ENCODE measurements at regions not wholly inside any gene's neighbourhood (a gene's known extent, or its start where the extent isn't known, plus 50 kb on each side); places are given as distances from the start of the nearest gene placed in this dataset.
A peak's percentile ranks its signal among the peaks of the same experiment; 100 is the strongest.
"Not testable (repeated sequence)": the region's sequence is repeated elsewhere in the genome, so short reads cannot be mapped to it uniquely, and the experiment has no call there.

DNA sequence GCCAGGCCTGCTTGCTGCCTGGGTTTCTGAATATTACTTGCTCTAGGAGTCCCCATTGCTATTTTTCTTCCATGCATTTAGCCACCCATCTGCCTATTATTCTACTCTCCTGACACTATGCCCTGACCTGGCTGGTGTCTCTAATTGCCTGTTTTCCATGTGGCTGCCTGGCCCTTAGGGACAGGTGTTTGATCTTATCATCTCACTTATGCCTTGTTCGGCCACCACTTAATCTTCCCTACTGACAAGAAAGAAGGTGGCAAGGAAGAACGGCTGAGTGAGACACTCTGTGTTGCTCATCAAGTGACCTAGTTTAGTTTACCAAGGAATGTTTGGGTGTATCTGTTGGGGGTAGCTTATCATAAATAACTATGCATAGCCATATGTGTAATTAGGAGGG lies 50.4 kb upstream of the RAPH1 start:
- DNase-seq: no peak

DNA sequence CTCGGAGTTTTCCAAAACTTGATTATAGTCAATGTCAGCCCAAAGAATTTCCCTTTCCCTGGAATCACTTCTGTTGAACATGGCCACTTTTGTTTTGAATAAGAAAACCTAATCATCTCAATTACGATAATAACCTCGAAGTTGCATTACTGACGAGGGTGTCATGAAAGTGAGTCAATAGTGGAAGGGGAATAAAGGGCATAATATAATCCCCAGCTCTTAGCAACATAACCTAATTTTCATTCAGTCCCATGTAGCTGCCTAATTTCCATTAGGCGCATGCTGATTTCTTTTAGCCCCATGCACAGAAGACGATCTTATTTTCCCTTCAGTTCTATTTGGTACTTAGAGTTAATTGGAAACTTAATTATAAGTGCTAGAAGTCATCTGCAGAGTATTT lies 51.1 kb upstream of the RAPH1 start:
- DNase-seq: no peak

DNA sequence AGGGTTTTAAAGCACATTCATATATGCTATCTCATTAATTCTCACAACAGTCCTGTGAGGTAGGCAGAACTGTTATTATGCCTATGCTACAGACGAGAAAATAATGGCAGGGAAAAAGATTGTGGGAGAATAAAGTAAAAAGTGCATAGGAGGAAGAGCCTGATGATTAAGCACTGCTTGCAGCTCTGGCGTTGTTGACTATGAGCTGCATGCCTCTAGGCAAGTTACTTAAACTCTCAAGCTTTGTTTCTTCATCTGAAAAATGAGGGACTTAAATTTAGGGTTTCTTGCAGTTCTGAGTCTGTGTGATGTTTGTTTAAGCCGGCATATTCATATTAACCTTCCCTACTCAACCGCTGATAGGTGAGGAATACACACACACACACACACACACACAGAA lies 51.6 kb upstream of the RAPH1 start:
- no peak for DNase-seq

DNA sequence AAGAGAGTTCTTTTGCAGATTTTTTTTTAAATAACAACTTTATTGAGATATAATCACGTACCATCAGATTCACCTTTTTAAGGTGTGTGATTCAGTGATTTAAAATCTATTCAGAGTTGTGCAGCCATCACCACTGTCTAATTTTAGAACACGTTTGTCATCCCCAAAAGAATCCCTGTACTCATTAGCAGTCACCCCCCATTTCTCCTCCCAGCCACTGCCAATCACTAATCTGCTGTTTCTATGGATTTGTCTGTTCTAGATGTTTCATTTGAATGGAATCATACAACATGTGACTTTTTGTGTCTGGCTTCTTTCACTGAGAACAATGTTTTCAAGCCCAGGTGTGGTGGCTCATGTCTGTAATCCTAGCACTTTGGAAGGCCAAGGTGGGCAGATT lies 55.4 kb upstream of the RAPH1 start:
- DNase-seq: no peak

DNA sequence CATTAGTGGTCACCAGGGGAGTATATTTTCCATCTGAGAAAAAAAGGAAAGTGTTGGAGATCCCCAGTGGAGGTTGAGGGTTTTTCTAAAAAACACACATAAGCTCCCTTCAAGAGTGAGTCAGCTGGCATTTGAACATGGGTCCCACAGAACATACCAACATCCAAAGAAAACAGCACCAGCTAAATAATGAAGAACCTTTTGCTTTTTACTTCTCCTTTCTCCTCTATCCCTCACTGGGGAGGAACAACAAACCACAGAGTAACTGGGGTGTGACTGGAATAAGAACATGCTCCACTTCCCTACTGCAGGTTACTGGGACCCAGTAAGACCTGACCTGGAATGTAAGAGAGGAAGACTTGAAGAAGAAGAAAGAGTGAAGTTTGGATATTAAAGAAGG lies 56.5 kb upstream of the RAPH1 start:
- no peak for DNase-seq

DNA sequence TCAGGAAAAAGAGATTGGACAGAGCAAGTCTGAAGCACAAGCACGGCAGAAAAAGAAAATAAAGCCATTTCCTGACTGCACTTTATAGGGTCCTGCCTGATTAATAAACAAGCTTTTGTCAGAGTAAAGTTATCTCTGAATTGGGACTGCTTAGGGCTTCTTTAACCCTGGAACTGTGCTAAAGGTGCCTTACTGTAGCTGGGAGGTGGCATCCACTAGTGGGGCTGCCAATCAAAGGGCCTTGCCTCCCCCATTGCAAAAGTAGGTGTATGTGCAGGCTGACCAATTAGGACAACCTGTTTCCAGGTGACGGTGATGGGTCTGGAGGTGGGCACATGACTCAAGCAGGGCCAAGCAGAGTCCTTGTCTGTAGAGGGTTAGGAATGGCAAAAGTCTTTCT lies 57.4 kb upstream of the RAPH1 start:
- no peak for DNase-seq

DNA sequence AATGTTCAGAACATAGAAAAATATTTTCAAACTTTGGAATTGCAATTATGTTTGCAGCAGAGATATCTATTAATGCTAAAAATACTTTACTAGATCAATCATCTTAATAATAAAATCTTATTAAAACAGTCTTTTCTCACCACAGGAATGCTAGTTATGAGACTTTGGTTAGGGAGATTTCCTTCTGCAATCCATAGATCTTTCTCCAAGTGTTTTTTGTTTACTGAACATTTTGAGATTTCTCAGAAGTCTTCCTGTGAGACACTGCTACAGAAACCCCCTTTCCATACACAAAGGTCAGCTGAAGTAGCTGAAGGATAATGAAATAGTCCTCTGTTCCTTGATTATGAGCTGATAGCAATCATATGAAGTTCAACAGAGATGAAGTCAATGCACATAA lies 59.4 kb upstream of the RAPH1 start:
- no peak for DNase-seq

DNA sequence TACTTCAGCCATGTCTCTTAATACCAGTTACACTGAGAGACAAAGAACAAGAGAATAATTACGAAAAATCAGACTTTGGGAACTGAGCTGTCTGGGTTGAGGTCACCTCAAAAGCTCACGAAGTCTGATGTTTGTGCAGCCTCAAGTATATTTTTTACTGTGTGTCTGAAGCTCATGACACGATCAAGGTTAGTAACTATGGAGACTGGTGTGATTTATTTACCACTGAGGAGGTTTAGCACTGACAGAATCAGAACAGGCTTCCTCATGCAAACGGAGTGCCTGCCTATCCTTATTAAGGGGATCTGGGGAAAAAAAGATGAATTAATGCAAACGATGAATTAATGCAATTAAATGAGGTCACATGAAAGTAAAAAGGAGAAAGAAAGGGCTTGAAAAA lies 61.1 kb upstream of the RAPH1 start:
- DNase-seq: no peak

DNA sequence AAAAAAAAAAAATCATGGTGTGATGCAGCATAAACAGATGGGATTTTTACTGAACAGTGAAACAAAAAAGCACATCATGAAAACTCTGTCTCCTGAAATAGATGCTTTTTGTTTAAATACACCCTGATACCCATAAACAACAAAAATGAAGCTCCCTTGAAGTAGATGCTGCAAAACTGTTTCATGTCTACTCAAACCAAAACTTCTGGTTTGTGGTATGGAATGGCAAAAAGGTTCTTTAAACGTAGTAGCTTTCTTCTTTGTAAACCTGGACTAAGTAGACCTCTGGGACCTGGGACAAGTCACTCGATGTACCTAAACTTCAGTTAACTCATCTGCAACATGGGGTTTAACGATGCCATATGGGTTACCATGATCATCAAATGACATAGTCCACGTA lies 64.4 kb upstream of the RAPH1 start:
- DNase-seq: no peak

DNA sequence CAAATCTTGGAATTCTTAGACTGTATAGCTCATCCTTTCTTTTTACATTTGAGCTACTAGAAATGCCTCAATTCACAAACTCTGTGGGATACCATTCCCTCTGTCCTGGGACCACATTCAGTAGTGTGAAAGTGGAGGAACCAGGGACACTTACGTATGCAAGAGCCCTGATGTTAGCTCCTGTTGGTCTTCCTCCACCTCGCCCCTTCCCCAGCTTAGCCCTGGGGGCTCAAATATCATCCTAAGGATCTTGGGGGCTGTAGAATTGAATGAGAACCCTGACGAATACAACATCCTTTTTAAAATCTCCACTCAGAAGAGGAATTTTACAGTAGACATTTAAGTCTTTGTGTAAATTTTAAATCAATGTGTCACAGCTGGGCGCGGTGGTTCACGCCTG lies 65.2 kb upstream of the RAPH1 start:
- no peak for DNase-seq

DNA sequence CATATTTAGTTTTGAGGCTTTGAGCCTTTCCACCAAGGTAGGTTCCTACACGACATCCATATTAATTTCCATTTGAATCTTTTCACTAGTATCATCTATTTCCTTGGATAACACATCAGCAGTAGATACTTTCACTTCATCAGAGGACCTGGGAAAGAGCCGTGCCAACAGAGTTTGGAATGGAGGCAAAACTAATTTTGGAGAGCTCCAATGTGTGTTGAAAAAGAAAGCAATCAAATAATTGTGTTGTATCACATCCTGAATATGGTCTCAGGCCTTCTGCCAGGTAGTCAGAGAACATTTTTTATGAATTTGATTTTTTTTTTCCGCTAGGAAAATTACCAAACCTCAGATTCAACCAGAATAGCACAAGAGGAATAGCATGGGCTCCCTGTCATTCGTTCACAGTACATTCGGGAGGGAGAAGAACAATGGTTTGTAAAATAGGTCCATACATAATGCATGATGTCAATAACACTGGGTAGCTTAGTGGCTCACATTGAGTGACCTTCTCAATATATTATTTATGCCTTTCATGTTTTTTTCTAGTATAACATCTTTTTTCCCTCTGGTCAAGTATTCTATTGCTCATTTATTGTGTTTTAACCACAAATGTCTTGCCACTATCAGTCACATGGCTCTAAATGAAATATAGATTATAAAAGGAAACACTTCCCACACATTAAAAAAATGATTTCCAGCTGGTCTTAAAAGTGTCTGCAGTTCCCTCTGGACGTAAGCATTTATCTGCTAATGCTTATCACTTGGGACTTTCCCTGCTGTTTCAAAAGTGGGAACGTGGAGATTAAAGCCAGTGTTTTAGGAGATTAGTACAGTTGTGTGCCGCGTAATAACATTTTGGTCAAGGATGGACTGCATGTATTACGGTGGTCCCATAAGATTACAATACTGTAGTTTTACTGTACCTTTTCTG lies 68.6 kb upstream of the RAPH1 start:
- DNase-seq: no peak

DNA sequence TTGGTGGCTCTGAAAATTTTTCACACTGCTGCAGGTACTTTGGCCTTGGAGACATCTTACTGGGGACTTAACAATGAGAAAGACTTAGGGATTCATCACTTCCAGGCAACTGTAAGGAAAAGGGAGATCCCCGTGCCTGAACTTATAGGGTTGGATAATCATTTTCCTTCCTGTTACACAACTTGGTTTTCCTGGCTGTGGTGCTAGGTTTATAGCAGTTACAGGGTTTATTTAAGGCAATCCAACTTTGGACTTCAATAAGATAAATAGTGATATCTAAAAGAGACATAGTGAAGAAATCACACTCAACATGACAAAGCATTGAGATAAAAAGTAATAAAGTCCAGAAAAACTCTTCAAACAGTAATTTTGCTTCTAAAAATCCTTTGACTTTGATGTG lies 70.2 kb upstream of the RAPH1 start:
- DNase-seq: no peak

DNA sequence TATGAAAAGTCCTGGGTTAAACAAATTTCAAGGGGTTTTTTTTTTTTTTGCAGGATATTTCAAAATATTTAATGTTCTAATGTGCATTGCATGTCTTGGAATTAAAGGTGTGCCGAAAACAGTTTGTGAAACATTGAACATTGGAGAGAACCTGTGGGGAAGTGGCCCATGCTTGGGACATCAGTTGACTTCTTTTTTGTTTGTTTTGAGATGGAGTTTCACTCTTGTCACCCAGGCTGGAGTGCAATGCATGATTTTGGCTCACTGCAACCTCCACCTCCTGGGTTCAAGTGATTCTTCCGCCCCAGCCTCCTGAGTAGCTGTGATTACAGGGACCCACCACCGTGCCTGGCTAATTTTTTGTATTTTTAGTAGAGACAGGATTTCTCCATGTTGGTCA lies 71.0 kb upstream of the RAPH1 start:
- DNase-seq: no peak

DNA sequence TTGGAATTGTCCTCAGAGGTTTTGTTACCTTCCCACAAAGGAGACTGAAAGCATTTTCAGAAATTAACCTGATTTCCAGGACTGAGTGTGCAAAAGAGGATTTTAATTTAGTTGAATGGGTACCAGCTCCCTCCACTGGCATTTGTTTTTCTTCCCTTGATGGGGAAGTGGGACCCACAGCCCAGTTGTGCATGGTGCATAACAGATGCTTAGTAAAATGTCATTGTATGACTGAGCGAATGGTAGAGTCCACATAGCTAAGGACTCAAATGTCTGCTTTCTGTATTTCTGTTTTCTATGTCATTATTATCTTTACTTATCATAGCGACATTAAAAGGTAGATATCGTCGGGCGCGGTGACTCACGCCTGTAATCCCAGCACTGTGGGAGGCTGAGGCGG lies 75.5 kb upstream of the RAPH1 start:
- no peak for DNase-seq

DNA sequence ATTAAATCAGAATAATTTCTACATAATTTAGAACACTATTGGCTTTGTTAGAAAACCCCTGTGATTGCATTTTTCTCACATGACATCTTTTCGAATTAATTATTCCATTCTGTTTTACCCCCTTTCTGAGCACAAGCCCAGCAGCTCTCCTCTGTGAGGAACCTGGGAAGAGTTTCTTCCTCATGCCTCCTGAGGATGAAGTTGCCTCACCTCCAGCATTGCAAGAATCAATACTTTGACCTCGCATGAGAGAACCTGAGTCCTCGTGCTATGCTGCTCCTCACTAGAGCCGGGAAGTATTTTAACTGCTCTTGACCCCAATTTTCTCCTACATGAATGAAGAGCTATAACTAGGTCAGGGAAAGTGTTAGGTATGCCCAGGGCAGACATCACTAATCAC lies 77.1 kb upstream of the RAPH1 start:
- no peak for DNase-seq

DNA sequence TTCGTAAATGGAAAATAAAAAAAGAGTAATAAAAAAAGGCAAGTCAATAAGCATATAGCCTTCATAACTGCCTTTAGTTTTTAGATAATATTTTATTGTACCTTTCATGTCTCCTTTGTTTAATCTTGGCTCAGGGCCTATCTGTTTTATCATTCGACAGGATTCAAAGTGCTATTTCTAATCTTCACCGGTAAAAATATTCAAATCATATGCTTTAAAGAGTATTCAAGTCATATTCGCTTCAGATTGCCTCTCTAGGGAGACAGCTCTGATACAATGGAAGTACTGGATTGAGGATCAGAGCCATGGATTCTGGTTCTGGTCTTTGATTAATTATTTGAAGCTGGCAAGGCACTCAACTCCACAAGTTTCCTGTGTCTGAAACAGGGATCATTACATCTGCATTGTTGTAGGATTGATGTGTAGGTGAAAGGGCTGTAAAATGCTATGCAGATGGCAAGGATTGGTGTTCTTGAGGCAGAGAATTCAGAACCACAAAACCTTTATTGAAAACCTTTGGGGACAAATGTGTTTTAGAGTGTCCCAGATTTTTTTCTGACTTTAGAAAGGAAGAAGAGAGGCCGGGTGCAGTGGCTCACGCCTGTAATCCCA lies 84.3 kb upstream of the RAPH1 start:
- no peak for DNase-seq

DNA sequence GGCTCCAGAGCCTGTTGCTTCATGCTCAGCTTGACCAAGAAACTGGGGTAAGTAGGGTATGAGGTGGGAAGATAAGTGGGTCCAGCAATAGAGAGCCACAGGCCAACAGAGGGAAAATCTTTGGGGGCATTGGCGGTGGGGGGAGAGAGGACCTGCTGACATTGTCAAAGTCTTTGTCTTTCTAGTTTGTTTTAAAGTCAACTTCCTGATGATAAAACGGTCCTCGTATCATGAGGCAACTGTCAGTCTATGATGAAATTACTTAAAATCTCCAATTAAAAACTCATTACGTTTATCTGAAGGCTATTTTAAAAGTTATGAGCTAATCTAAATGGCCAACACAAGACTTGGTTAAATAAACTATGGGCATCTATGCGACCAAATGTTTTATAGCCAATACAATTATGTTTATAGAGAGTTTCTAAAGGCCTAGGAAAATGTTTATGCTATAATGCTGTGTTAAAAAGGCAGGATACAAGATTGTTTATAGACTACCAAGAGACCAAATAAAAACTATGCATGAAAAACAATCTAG lies 84.4 kb upstream of the CD28 start:
- no peak for DNase-seq

DNA sequence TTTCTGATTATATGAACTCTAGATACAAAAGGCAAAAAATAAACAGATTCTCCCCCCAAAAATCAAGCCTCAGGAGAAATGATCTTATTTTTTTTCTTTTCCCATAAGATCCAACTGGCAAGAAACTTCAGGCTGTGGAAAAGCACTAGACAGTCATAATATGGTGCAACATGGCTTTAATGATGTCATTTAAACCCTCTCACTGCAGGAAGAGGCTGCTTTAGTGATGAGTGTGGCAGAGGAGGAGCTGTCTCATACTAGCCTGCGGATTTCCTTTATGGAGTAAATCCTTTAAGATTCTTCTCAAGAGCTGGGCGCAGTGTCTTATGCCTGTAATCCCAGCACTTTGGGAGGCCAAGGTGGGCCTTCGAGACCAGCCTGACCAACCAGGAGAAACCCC lies 83.3 kb upstream of the CD28 start:
- DNase-seq: no peak

DNA sequence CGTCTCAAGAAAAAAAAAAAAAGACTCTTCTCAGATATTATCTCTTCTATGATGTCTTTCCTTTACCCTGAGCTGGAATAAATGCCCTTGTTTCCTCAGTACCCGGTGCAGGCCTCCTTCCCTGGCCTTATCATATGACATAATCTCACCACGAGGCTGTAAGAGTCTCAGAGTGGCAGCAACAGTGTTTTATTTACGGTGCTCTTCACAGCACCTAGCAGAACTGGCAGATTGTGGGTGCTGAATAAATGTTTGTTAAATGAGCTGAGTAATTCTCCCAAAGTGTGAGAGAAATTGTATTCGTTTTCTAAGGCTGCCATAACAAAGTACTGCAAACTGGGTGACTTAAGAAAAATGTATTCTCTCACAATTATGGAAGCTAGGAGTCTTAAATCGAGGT lies 82.8 kb upstream of the CD28 start:
- DNase-seq: peak; percentile 25

DNA sequence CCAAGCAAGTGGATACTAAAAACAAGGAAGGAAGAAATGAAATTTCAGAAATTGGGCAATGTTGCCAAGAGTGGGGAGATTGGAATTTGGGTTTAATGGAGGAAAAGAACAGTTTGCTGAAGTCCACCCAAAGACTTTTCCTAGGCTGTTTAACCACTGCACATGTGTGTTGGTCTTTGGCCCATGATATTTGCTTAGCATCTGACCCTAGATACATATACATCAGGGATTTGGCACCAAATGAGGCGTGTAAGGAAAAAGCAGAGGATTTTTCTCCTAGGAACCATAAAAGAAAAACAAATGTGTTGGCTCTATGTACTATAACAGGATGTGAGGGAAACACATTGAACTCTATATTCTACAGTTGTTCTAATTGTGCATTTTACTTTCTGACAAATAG lies 80.7 kb upstream of the CD28 start:
- no peak for DNase-seq

DNA sequence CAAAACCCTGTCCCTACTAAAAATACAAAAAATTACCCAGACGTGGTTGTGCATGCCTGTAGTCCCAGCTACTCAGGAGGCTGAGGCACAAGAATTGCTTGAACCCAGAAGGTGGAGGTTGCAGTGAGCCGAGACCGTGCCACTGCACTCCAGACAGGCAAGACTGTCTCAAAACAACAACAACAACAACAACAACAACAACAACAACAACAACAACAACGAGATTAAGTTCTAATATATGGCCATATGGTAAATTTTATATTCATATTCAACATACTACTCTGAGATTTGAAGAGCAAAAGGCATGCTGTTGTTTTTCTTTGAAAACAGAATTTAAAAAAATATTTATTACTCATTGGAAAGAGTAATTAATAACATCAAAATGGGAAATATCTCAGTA lies 80.2 kb upstream of the CD28 start:
- not testable (repeated sequence) for DNase-seq

DNA sequence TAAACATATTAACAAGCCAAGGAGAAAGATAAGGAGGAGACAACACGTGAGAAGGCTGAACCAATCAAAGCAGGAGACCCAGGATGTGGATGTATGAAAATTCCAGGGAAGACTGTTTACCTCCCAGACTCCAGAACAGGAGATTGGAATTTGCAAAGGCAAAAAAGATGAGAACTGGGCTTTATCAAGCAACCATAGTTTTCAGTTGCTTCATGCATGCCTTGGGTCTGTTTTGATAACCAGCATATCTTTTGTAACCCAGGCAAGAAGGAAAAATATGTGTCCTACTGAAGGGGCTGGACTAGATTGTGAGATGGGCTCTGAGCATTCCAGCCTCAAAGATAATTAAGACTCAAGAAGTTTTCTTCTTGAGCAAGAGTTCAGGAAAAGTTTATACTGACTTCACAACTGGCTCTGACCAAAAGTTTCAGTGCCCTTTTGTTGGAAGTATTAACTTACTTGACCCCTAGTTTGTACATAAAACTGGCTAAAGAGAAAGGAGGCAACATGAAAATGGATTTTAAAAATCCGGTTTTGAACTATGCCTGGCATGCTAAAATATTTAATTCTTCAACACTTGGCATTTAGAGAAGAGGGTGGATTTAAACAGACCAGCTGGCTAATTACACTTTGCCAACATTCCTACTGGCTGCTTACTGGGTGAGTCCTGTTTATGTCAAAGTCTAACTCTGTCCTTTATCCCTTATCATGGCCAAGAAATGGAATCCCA lies 79.3 kb upstream of the CD28 start:
- no peak for DNase-seq

DNA sequence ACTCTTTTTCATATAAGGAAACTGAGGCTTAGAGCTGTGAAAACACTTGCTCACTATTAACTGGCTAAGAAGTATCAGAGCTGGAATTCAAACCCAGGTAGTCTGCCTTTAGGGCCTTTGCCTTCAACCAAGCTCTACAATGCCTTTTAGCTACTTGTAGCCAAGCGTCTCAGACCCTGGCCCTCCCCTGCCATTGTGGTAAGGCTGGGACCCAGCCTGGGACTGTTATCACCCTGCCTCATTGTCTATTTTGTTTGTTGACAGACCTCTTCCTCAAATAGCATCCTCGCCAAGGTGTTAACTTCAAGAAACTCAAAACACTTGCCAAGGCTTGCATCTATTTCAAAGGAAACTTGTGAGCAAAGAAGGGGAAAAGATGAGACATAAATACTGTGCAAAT lies 76.7 kb upstream of the CD28 start:
- DNase-seq: no peak
